ENCODE measurements at regions not wholly inside any gene's neighbourhood (a gene's known extent, or its start where the extent isn't known, plus 50 kb on each side); places are given as distances from the start of the nearest gene placed in this dataset.

DNA sequence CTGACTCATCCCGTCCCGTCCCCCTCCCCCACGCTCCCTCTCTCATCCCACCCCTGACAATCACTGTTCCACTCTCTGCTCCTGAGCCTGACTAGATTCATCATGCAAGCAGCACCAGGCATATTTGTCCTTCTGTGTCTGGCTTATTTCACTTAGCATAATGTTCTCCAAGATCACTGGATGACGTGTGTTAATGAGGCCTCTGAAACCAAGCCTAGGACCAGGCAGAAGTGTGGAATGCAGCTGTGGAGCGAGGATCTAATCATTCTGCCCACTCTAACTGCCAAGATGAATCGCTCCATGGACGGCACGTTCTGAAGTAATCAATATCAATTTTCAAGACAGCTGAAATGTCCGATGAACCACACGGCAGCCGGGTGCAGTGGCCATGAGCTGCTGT is 122.4 kb upstream of the ZNF236 start:
- H2BK20ac ChIP-seq (ENCODE audit: low read depth, low read length, poor library complexity, severe bottlenecking), result no peak overlapping the region
- Mint-ChIP-seq H3K9me3 (peaks cover 0 to 8% of the 10 kb centered on the region in 2 experiments; a peak in 2 of 5 replicates), H3K27me3 (ENCODE audit: low read depth) (peaks cover 6% of the 10 kb centered on the region; the same call in 1 of the 2 replicates), H3K27ac (no peak overlapping the region), H3K36me3 (ENCODE audit: insufficient read depth in 1 of 3, low read depth in 3 of 3) (no peaks in the 10 kb centered on the region), H3K4me3 (no peak overlapping the region), H3K4me1 (peaks cover 12% of the 10 kb centered on the region in 2 experiments)
- H4K91ac ChIP-seq (ENCODE audit: insufficient read length, low read depth, low read length), result no peak overlapping the region
- H2AFZ ChIP-seq (ENCODE audit: low read length), result no peak overlapping the region
- H4K8ac ChIP-seq (replicated peaks; ENCODE audit: insufficient read length, low read depth, low read length), result no peak overlapping the region
- no peak overlapping the region for H3K56ac ChIP-seq (ENCODE audit: insufficient read length, low read depth, low read length)
- WGBS (ENCODE audit: extremely low coverage, insufficient read length, low lambda C conversion rate), result no CpG with 5 or more reads among the region's 11 CpGs
- no peak overlapping the region for H3K18ac ChIP-seq (ENCODE audit: insufficient read length, low read depth, low read length)
- no peak overlapping the region for H4K5ac ChIP-seq (ENCODE audit: insufficient read length, low read depth, low read length)
- H3K4me2 ChIP-seq (ENCODE audit: insufficient read depth, insufficient read length, low read length), result no peak overlapping the region
- no peak overlapping the region for H3K4ac ChIP-seq (ENCODE audit: low read depth, low read length)
- no peak overlapping the region for H2BK15ac ChIP-seq (ENCODE audit: low read depth, low read length)
- H2BK5ac ChIP-seq (ENCODE audit: insufficient read length, low read length), result no peak overlapping the region
- no peak overlapping the region for H2BK12ac ChIP-seq (ENCODE audit: insufficient read length, low read depth, low read length)
- no peaks in the 10 kb centered on the region for H3K79me1 ChIP-seq (ENCODE audit: insufficient read depth, low read depth, low read length, poor library complexity, severe bottlenecking)
- TF ChIP-seq, protein P1, sequence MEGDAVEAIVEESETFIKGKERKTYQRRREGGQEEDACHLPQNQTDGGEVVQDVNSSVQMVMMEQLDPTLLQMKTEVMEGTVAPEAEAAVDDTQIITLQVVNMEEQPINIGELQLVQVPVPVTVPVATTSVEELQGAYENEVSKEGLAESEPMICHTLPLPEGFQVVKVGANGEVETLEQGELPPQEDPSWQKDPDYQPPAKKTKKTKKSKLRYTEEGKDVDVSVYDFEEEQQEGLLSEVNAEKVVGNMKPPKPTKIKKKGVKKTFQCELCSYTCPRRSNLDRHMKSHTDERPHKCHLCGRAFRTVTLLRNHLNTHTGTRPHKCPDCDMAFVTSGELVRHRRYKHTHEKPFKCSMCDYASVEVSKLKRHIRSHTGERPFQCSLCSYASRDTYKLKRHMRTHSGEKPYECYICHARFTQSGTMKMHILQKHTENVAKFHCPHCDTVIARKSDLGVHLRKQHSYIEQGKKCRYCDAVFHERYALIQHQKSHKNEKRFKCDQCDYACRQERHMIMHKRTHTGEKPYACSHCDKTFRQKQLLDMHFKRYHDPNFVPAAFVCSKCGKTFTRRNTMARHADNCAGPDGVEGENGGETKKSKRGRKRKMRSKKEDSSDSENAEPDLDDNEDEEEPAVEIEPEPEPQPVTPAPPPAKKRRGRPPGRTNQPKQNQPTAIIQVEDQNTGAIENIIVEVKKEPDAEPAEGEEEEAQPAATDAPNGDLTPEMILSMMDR (conservative IDR thresholded peaks at IDR 0.05), result no peak
- H3K27ac ChIP-seq (ENCODE audit: insufficient read length, low read depth, low read length), result no peak overlapping the region
- H2BK120ac ChIP-seq (ENCODE audit: low read depth, low read length, poor library complexity, severe bottlenecking), result no peak overlapping the region
- no peak overlapping the region for H3K14ac ChIP-seq (ENCODE audit: insufficient read depth, low read length)
- no peaks in the 10 kb centered on the region for H3K79me2 ChIP-seq (ENCODE audit: insufficient read depth, low read length)
- no peaks in the 10 kb centered on the region for H3K27me3 ChIP-seq (ENCODE audit: insufficient read depth, low read length)
- H3T11ph ChIP-seq (ENCODE audit: low read length), result no peak overlapping the region
- H3K4me1 ChIP-seq (ENCODE audit: insufficient read depth, low read length), result no peaks in the 10 kb centered on the region
- no peak for DNase-seq
- H3K23me2 ChIP-seq (ENCODE audit: insufficient read length, low read depth, low read length, poor library complexity, severe bottlenecking), result no peaks in the 10 kb centered on the region
- no peak overlapping the region for H3K23ac ChIP-seq (ENCODE audit: insufficient read length, low read depth, low read length)
- H2AK5ac ChIP-seq (ENCODE audit: insufficient read length, low read length), result no peak overlapping the region
- no peaks in the 10 kb centered on the region for H4K20me1 ChIP-seq (ENCODE audit: control insufficient read depth, insufficient read depth, insufficient read length)
- no peaks in the 10 kb centered on the region for H3K9me3 ChIP-seq (ENCODE audit: control insufficient read depth, low read depth, low read length)
- H3K9ac ChIP-seq (ENCODE audit: extremely low read depth, insufficient read length, low read length), result no peak overlapping the region
